ENCODE measurements at regions not wholly inside any gene's neighbourhood (a gene's known extent, or its start where the extent isn't known, plus 50 kb on each side); places are given as distances from the start of the nearest gene placed in this dataset.
"Not testable (repeated sequence)": the region's sequence is repeated elsewhere in the genome, so short reads cannot be mapped to it uniquely, and the experiment has no call there.

GRCh38 chr7:106530183-106530582 lies 130.8 kb downstream of the CCDC71L start:
- ATAC-seq: peak; percentile 88
- peak; percentile 84 for DNase-seq (ENCODE audit: low spot score)

GRCh38 chr7:106526617-106527016 lies 134.3 kb downstream of the CCDC71L start:
- not testable (repeated sequence) for DNase-seq (ENCODE audit: low spot score); ATAC-seq

- DNase-seq (ENCODE audit: low spot score) (no peak), ATAC-seq (no peak)
These were observed 136.3 kb downstream of the CCDC71L start for GRCh38 chr7:106524690-106525059.

- no peak for ATAC-seq
- no peak for DNase-seq (ENCODE audit: low spot score)
These were observed 137.5 kb downstream of the CCDC71L start for GRCh38 chr7:106523482-106523881.

GRCh38 chr7:106522696-106523095 lies 138.3 kb downstream of the CCDC71L start:
- no peak for ATAC-seq
- DNase-seq (ENCODE audit: low spot score): no peak

GRCh38 chr7:106521541-106521940 lies 139.4 kb downstream of the CCDC71L start:
- ATAC-seq (no peak), DNase-seq (ENCODE audit: low spot score) (no peak)

GRCh38 chr7:106520962-106521514 lies 139.9 kb downstream of the CCDC71L start:
- no peak for DNase-seq (ENCODE audit: low spot score)
- ATAC-seq: peak; percentile 31

GRCh38 chr7:106518967-106519366 lies 142.0 kb downstream of the CCDC71L start:
- DNase-seq (ENCODE audit: low spot score) (peak; percentile 65), ATAC-seq (peak; percentile 92)

GRCh38 chr7:106518239-106518638 lies 142.7 kb downstream of the CCDC71L start:
- ATAC-seq (no peak), DNase-seq (ENCODE audit: low spot score) (no peak)

GRCh38 chr7:106517508-106517907 lies 143.4 kb downstream of the CCDC71L start:
- ATAC-seq (no peak), DNase-seq (ENCODE audit: low spot score) (no peak)

- ATAC-seq: no peak
- no peak for DNase-seq (ENCODE audit: low spot score)
These were observed 145.6 kb downstream of the CCDC71L start for GRCh38 chr7:106515321-106515720.

GRCh38 chr7:106514881-106515280 lies 146.1 kb downstream of the CCDC71L start:
- ATAC-seq: no peak
- DNase-seq (ENCODE audit: low spot score): no peak

- no peak for ATAC-seq
- DNase-seq (ENCODE audit: low spot score): no peak
These were observed 148.7 kb downstream of the CCDC71L start for GRCh38 chr7:106512217-106512616.

- ATAC-seq (no peak), DNase-seq (ENCODE audit: low spot score) (no peak)
These were observed 156.3 kb downstream of the CCDC71L start for GRCh38 chr7:106504645-106505044.

GRCh38 chr7:106504207-106504606 lies 156.8 kb downstream of the CCDC71L start:
- peak; percentile 81 for DNase-seq (ENCODE audit: low spot score)
- peak; percentile 89 for ATAC-seq

- no peak for ATAC-seq
These were observed 157.3 kb downstream of the CCDC71L start for GRCh38 chr7:106503626-106504025.

GRCh38 chr7:106501605-106502580 lies 159.1 kb downstream of the CCDC71L start:
- peak; percentile 24 for ATAC-seq

More at GRCh38 chr7:106503626-106504025, 157.3 kb downstream of the CCDC71L start:
- no peak for DNase-seq (ENCODE audit: low spot score)

GRCh38 chr7:106499897-106500296 lies 161.1 kb downstream of the CCDC71L start:
- ATAC-seq (no peak), DNase-seq (ENCODE audit: low spot score) (no peak)

More at GRCh38 chr7:106501605-106502580, 159.1 kb downstream of the CCDC71L start:
- no peak for DNase-seq (ENCODE audit: low spot score)

GRCh38 chr7:106498005-106498404 lies 163.0 kb downstream of the CCDC71L start:
- ATAC-seq; DNase-seq (ENCODE audit: low spot score): not testable (repeated sequence)

GRCh38 chr7:106493041-106493731 lies 167.8 kb downstream of the CCDC71L start:
- no peak for DNase-seq (ENCODE audit: low spot score)
- peak; percentile 29 for ATAC-seq

- DNase-seq (ENCODE audit: low spot score) (peak; percentile 68), ATAC-seq (peak; percentile 6)
These were observed 172.5 kb downstream of the CCDC71L start for GRCh38 chr7:106488465-106488864.
